ENCODE measurements at regions not wholly inside any gene's neighbourhood (a gene's known extent, or its start where the extent isn't known, plus 50 kb on each side); places are given as distances from the start of the nearest gene placed in this dataset.

DNA sequence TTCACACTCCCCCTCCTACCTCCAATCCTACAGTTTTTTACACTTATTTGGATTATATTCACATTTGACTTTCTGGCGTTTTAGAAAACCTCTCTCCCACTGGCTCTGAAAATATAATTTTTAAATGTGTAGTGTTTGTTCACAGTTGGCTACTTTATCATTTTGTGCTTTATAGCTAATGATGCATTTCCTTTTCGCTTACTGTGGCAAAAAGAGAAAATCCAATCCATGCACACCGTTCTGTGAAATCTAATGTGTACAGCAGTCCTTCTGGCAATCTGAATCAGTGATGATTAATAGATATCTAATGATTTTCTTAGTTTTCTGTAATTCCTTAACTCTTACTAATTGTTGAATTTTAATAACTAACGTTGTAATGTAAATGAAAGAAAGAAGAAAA lies 271.5 kb downstream of the ARAP2 start:
- no peak overlapping the region for H3K27ac ChIP-seq (ENCODE audit: low read length)
- H3K9me3 ChIP-seq (ENCODE audit: control insufficient read depth, insufficient read depth, low read depth, low read length), result no peaks in the 10 kb centered on the region
- H3K4me3 ChIP-seq (ENCODE audit: low read depth in 2 of 2, low read length in 2 of 2), result no peak overlapping the region
- H3K36me3 ChIP-seq (ENCODE audit: control insufficient read depth, insufficient read depth, low read length), result no peaks in the 10 kb centered on the region
- intact Hi-C loops (cut with micrococcal nuclease; ENCODE audit: unreplicated experiment) (no loop called here), in situ Hi-C loops (cut with HindIII; ENCODE audit: low pct_unique_long_range_greater_than_20kb, low sequenced_read_pairs) (no loop called here)
- H3K4me1 ChIP-seq (ENCODE audit: control insufficient read depth, insufficient read depth, low read length), result no peaks in the 10 kb centered on the region
- DNase-seq (ENCODE audit: low read depth, low spot score) (no peak), ATAC-seq (no peak)
- BruUV-seq (replicated peaks), result no TSS peak
- ChIA-PET POLR2A (no interaction called here), CTCF (no interaction called here)
- TF ChIP-seq SIN3A (IDR thresholded peaks at IDR 0.05; ENCODE audit: borderline replicate concordance, insufficient read depth, low read depth, low read length), result no peak
- TF ChIP-seq POLR2AphosphoS5 (IDR thresholded peaks at IDR 0.05; ENCODE audit: low read depth, low read length), result no peak
- TF ChIP-seq TCF7L2 (IDR thresholded peaks at IDR 0.05; ENCODE audit: low read depth, low read length), result no peak
- TF ChIP-seq, protein P1, sequence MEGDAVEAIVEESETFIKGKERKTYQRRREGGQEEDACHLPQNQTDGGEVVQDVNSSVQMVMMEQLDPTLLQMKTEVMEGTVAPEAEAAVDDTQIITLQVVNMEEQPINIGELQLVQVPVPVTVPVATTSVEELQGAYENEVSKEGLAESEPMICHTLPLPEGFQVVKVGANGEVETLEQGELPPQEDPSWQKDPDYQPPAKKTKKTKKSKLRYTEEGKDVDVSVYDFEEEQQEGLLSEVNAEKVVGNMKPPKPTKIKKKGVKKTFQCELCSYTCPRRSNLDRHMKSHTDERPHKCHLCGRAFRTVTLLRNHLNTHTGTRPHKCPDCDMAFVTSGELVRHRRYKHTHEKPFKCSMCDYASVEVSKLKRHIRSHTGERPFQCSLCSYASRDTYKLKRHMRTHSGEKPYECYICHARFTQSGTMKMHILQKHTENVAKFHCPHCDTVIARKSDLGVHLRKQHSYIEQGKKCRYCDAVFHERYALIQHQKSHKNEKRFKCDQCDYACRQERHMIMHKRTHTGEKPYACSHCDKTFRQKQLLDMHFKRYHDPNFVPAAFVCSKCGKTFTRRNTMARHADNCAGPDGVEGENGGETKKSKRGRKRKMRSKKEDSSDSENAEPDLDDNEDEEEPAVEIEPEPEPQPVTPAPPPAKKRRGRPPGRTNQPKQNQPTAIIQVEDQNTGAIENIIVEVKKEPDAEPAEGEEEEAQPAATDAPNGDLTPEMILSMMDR (IDR thresholded peaks at IDR 0.05), result no peak
- H3K27me3 ChIP-seq (ENCODE audit: control insufficient read depth, insufficient read depth, low read length), result no peaks in the 10 kb centered on the region

DNA sequence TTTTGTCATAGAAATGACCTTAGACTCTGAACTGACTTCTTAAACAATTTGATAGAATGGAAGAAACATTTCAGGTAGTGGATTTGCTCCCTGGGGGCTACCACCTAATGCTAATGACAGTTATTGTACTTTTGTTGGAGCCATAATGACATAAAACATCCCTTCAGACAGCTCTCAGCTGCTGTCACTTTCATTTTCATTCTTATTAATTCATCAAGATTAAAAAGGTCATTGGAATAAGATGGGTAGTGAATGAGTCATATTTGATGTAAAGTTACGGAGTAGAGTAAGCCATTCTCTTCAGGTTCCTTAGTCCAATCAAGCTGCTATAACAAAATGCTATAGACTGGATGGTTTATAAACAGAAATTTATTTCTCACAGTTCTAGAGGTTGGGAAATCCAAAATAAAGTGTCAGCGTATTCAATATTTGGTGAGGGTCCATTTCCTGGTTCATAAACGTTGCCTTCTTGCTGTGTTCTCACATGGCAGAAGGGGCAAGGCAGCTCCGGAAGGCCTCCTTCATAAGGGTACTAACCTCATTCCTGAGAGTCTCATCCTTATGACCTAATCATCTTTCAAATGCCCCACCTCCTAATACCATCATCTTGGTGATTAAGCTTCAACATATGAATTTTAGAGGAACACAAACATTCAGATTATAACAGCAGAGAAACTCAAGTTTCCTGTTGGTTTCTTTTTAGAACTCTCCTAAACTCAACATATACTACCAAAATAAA lies 268.5 kb downstream of the ARAP2 start:
- BruUV-seq (replicated peaks), result no TSS peak
- TF ChIP-seq SIN3A (IDR thresholded peaks at IDR 0.05; ENCODE audit: borderline replicate concordance, insufficient read depth, low read depth, low read length) (no peak), POLR2AphosphoS5 (IDR thresholded peaks at IDR 0.05; ENCODE audit: low read depth, low read length) (no peak)
- TF ChIP-seq, protein P2, sequence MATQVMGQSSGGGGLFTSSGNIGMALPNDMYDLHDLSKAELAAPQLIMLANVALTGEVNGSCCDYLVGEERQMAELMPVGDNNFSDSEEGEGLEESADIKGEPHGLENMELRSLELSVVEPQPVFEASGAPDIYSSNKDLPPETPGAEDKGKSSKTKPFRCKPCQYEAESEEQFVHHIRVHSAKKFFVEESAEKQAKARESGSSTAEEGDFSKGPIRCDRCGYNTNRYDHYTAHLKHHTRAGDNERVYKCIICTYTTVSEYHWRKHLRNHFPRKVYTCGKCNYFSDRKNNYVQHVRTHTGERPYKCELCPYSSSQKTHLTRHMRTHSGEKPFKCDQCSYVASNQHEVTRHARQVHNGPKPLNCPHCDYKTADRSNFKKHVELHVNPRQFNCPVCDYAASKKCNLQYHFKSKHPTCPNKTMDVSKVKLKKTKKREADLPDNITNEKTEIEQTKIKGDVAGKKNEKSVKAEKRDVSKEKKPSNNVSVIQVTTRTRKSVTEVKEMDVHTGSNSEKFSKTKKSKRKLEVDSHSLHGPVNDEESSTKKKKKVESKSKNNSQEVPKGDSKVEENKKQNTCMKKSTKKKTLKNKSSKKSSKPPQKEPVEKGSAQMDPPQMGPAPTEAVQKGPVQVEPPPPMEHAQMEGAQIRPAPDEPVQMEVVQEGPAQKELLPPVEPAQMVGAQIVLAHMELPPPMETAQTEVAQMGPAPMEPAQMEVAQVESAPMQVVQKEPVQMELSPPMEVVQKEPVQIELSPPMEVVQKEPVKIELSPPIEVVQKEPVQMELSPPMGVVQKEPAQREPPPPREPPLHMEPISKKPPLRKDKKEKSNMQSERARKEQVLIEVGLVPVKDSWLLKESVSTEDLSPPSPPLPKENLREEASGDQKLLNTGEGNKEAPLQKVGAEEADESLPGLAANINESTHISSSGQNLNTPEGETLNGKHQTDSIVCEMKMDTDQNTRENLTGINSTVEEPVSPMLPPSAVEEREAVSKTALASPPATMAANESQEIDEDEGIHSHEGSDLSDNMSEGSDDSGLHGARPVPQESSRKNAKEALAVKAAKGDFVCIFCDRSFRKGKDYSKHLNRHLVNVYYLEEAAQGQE (IDR thresholded peaks at IDR 0.05; ENCODE audit: insufficient read depth in 1 of 2, low read depth in 2 of 2, low read length in 1 of 2), result no peak
- H3K4me1 ChIP-seq (ENCODE audit: control insufficient read depth, insufficient read depth, low read length), result no peaks in the 10 kb centered on the region
- CTCF ChIA-PET, result no interaction called here
- intact Hi-C loops (cut with micrococcal nuclease; ENCODE audit: unreplicated experiment) (no loop called here), in situ Hi-C loops (cut with HindIII; ENCODE audit: low pct_unique_long_range_greater_than_20kb, low sequenced_read_pairs) (no loop called here)
- H3K27ac ChIP-seq (ENCODE audit: low read length), result no peak overlapping the region
- H3K4me3 ChIP-seq (ENCODE audit: low read depth in 2 of 2, low read length in 2 of 2), result no peak overlapping the region
- DNase-seq (ENCODE audit: low read depth, low spot score) (no peak), ATAC-seq (no peak)
- no peaks in the 10 kb centered on the region for H3K36me3 ChIP-seq (ENCODE audit: control insufficient read depth, insufficient read depth, low read length)
- H3K9me3 ChIP-seq (ENCODE audit: control insufficient read depth, insufficient read depth, low read depth, low read length), result no peaks in the 10 kb centered on the region
- no peaks in the 10 kb centered on the region for H3K27me3 ChIP-seq (ENCODE audit: control insufficient read depth, insufficient read depth, low read length)
- POLR2A ChIA-PET, result no interaction called here

DNA sequence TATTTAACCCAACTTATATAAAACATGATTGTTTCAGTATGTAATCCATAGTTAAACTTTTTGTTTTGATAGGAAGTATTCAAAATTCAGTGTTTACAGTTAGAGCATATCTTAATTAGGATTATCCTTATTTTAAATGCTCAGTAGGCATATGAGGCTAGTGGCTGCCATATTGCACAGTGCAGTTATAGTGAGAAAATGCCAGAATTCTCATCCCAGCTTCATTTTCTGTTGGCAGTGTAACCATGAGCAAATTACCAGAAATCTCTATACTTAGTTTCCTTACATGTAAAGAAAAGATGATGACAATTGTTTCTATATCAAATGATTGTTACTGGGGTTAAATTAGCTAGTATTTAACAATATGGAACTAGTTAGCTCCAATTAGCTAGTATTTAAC lies 265.8 kb downstream of the ARAP2 start:
- no peaks in the 10 kb centered on the region for H3K36me3 ChIP-seq (ENCODE audit: control insufficient read depth, insufficient read depth, low read length)
- intact Hi-C loops (cut with micrococcal nuclease; ENCODE audit: unreplicated experiment) (no loop called here), in situ Hi-C loops (cut with HindIII; ENCODE audit: low pct_unique_long_range_greater_than_20kb, low sequenced_read_pairs) (no loop called here)
- DNase-seq (ENCODE audit: low read depth, low spot score) (no peak), ATAC-seq (no peak)
- POLR2A ChIA-PET, result no interaction called here
- BruUV-seq (replicated peaks), result no TSS peak
- no peaks in the 10 kb centered on the region for H3K4me1 ChIP-seq (ENCODE audit: control insufficient read depth, insufficient read depth, low read length)
- CTCF ChIA-PET, result no interaction called here
- H3K4me3 ChIP-seq (ENCODE audit: low read depth in 2 of 2, low read length in 2 of 2), result no peak overlapping the region
- H3K27ac ChIP-seq (ENCODE audit: low read length), result no peak overlapping the region
- no peaks in the 10 kb centered on the region for H3K27me3 ChIP-seq (ENCODE audit: control insufficient read depth, insufficient read depth, low read length)
- no peak for TF ChIP-seq TCF7L2 (IDR thresholded peaks at IDR 0.05; ENCODE audit: low read depth, low read length)
- no peak for TF ChIP-seq SIN3A (IDR thresholded peaks at IDR 0.05; ENCODE audit: borderline replicate concordance, insufficient read depth, low read depth, low read length)
- TF ChIP-seq POLR2AphosphoS5 (IDR thresholded peaks at IDR 0.05; ENCODE audit: low read depth, low read length), result no peak
- TF ChIP-seq, protein P2 (IDR thresholded peaks at IDR 0.05; ENCODE audit: insufficient read depth in 1 of 2, low read depth in 2 of 2, low read length in 1 of 2), result no peak
- TF ChIP-seq, protein P1 (IDR thresholded peaks at IDR 0.05), result no peak
- no peaks in the 10 kb centered on the region for H3K9me3 ChIP-seq (ENCODE audit: control insufficient read depth, insufficient read depth, low read depth, low read length)

Data from Panc1 (cell line).